Vagina (tissue), 2 donors: ENCODE measurements at regions not wholly inside any gene's neighbourhood (a gene's known extent, or its start where the extent isn't known, plus 50 kb on each side); places are given as distances from the start of the nearest gene placed in this dataset.

Source experiments
- CTCF ChIP-seq, 3 experiments: fragments of 450-650 bp in 2 of 3; fragments of 200-600 bp in 1 of 3; sonication (generic) in 1 of 3; IDR thresholded peaks; one replicate each; pipeline ENCODE4 v1.5.1; 2017 to 2019; ENCODE audit warnings: antibody characterized with exemption in 3 of 3, mild to moderate bottlenecking in 2 of 3, moderate library complexity in 2 of 3
- POLR2A ChIP-seq, 2 donors: fragments of 450-650 bp; IDR thresholded peaks; one replicate each; pipeline ENCODE4 v1.6.1; 2017; ENCODE audit warnings: antibody characterized with exemption in 2 of 2, mild to moderate bottlenecking in 2 of 2, moderate library complexity in 2 of 2
- POLR2AphosphoS5 ChIP-seq, 2 donors: sonication (generic); formaldehyde crosslinking; IDR thresholded peaks; one replicate each; pipeline ENCODE4 v1.9.0; 2017; ENCODE audit warnings: antibody characterized with exemption in 2 of 2, mild to moderate bottlenecking in 2 of 2, low read depth in 1 of 2; ENCODE audit not compliant: insufficient read depth in 1 of 2

- TF ChIP-seq POLR2A (IDR thresholded peaks at IDR 0.05) (no peak), CTCF (IDR thresholded peaks at IDR 0.05) (no peak), POLR2AphosphoS5 (IDR thresholded peaks at IDR 0.05; ENCODE audit: insufficient read depth in 1 of 2, low read depth in 1 of 2) (no peak)
Observed at GRCh38 chr22:49087716-49088601, 739.7 kb downstream of the BRD1 start.
